ENCODE measurements at regions not wholly inside any gene's neighbourhood (a gene's known extent, or its start where the extent isn't known, plus 50 kb on each side); places are given as distances from the start of the nearest gene placed in this dataset.

DNA sequence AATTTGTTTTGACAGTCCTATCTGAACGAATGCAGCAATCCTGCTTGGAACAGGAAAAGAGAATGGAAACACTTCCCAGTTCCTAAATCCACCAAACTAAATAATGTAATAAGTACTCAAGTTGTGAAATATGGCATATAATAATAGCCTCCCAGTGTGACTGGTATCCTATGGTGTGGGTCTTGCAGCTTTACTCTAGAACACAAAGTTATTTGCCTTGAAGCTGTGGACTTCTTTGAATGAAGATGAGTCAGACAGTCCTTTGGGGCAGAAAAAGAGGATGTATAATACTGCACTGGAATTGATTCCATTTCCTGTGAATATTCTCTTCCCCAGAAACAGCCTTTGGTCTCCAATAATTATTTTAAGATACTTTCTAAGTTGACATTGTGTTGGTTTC is 887.0 kb downstream of the KCNA4 start:
- no peaks in the 10 kb centered on the region for H3K36me3 ChIP-seq (replicated peaks in 1 of 2; ENCODE audit: control extremely low read depth in 1 of 2, control insufficient read depth in 1 of 2, extremely low read depth in 1 of 2, insufficient read depth in 2 of 2, low read length in 1 of 2)
- intact Hi-C loops (cut with micrococcal nuclease) = no loop called here
- no peaks in the 10 kb centered on the region for H3K79me2 ChIP-seq (ENCODE audit: control insufficient read depth, insufficient read depth, low read length)
- no peak overlapping the region for H3K4me3 ChIP-seq (ENCODE audit: control extremely low read depth in 1 of 5, extremely low read depth in 1 of 5, insufficient read depth in 1 of 5, low read depth in 2 of 5, low read length in 4 of 5)
- H3K9ac ChIP-seq (ENCODE audit: low read length) = no peak overlapping the region
- H4K20me1 ChIP-seq (ENCODE audit: control insufficient read depth, insufficient read depth, low read length, poor library complexity, severe bottlenecking) = no peaks in the 10 kb centered on the region
- TF ChIP-seq EZH2 (IDR thresholded peaks at IDR 0.05; ENCODE audit: borderline replicate concordance, insufficient read depth, low read depth, low read length, poor library complexity, severe bottlenecking) = no peak
- TF ChIP-seq CTCF (IDR thresholded peaks at IDR 0.05) = no peak
- H3K27me3 ChIP-seq (replicated peaks in 1 of 4; ENCODE audit: control extremely low read depth in 1 of 4, control insufficient read depth in 3 of 4, insufficient read depth in 4 of 4, low read length in 3 of 4) = no peaks in the 10 kb centered on the region
- ChIA-PET CTCF (no interaction called here), POLR2A (no interaction called here)
- H3K27ac ChIP-seq (ENCODE audit: low read length in 2 of 2) = no peak overlapping the region
- DNase-seq (no peak), ATAC-seq (ENCODE audit: low read depth) (no peak)
- no peak overlapping the region for H3K4me2 ChIP-seq (replicated peaks; ENCODE audit: low read depth, low read length, poor library complexity, severe bottlenecking)
- no peaks in the 10 kb centered on the region for H3K9me3 ChIP-seq (ENCODE audit: control extremely low read depth in 1 of 3, control insufficient read depth in 2 of 3, insufficient read depth in 1 of 3, low read length in 2 of 3)
- no peak overlapping the region for H3K27ac Mint-ChIP-seq
- H3K27me3 Mint-ChIP-seq = no peaks in the 10 kb centered on the region
- no peak overlapping the region for H2AFZ ChIP-seq (ENCODE audit: insufficient read depth, low read depth, low read length, poor library complexity, severe bottlenecking)
- H3K9me3 Mint-ChIP-seq (ENCODE audit: insufficient read depth) = no peaks in the 10 kb centered on the region
- no peaks in the 10 kb centered on the region for H3K4me1 ChIP-seq (ENCODE audit: control insufficient read depth in 2 of 2, insufficient read depth in 2 of 2, low read length in 2 of 2)
- no peaks in the 10 kb centered on the region for H3K4me1 Mint-ChIP-seq
- no peak overlapping the region for H3K4me3 Mint-ChIP-seq
- WGBS (ENCODE audit: insufficient coverage) = no CpG with 5 or more reads among the region's 1 CpG

DNA sequence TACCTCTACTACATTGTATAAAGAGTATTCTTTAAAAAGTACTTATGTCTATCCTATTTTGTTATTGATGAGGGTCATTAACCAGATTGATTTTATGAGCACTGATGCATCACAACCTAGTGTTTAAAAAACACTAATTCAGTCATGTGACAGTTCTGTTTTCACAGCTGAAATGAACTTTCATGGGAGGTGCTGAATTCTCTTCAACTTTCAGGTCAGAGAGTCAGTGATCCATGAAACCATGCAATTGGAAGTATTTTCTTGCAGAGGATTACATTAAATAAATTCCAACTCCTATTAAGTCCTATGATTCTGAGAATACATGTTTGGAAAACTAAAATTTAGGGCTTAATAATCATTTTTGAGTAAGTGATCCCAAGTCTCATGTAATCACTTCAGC is 889.4 kb downstream of the KCNA4 start:
- H4K20me1 ChIP-seq (ENCODE audit: control insufficient read depth, insufficient read depth, low read length, poor library complexity, severe bottlenecking) = no peaks in the 10 kb centered on the region
- intact Hi-C loops (cut with micrococcal nuclease) = no loop called here
- no peak for TF ChIP-seq CTCF (IDR thresholded peaks at IDR 0.05)
- no peak for TF ChIP-seq EZH2 (IDR thresholded peaks at IDR 0.05; ENCODE audit: borderline replicate concordance, insufficient read depth, low read depth, low read length, poor library complexity, severe bottlenecking)
- no peak overlapping the region for H2AFZ ChIP-seq (ENCODE audit: insufficient read depth, low read depth, low read length, poor library complexity, severe bottlenecking)
- H3K27me3 ChIP-seq (replicated peaks in 1 of 4; ENCODE audit: control extremely low read depth in 1 of 4, control insufficient read depth in 3 of 4, insufficient read depth in 4 of 4, low read length in 3 of 4) = no peaks in the 10 kb centered on the region
- H3K4me3 ChIP-seq (ENCODE audit: control extremely low read depth in 1 of 5, extremely low read depth in 1 of 5, insufficient read depth in 1 of 5, low read depth in 2 of 5, low read length in 4 of 5) = no peak overlapping the region
- ChIA-PET POLR2A (no interaction called here), CTCF (no interaction called here)
- no peak overlapping the region for H3K27ac ChIP-seq (ENCODE audit: low read length in 2 of 2)
- Mint-ChIP-seq H3K9me3 (ENCODE audit: insufficient read depth) (no peaks in the 10 kb centered on the region), H3K27ac (no peak overlapping the region), H3K4me3 (no peak overlapping the region), H3K4me1 (no peaks in the 10 kb centered on the region), H3K27me3 (no peaks in the 10 kb centered on the region)
- H3K9me3 ChIP-seq (ENCODE audit: control extremely low read depth in 1 of 3, control insufficient read depth in 2 of 3, insufficient read depth in 1 of 3, low read length in 2 of 3) = no peaks in the 10 kb centered on the region
- H3K4me1 ChIP-seq (ENCODE audit: control insufficient read depth in 2 of 2, insufficient read depth in 2 of 2, low read length in 2 of 2) = no peaks in the 10 kb centered on the region
- DNase-seq = no peak
- H3K79me2 ChIP-seq (ENCODE audit: control insufficient read depth, insufficient read depth, low read length) = no peaks in the 10 kb centered on the region
- H3K4me2 ChIP-seq (replicated peaks; ENCODE audit: low read depth, low read length, poor library complexity, severe bottlenecking) = no peak overlapping the region
- ATAC-seq (ENCODE audit: low read depth) = no peak
- H3K36me3 ChIP-seq (replicated peaks in 1 of 2; ENCODE audit: control extremely low read depth in 1 of 2, control insufficient read depth in 1 of 2, extremely low read depth in 1 of 2, insufficient read depth in 2 of 2, low read length in 1 of 2) = no peaks in the 10 kb centered on the region
- no peak overlapping the region for H3K9ac ChIP-seq (ENCODE audit: low read length)

Data from B cell (primary cell).